ENCODE measurements at regions not wholly inside any gene's neighbourhood (a gene's known extent, or its start where the extent isn't known, plus 50 kb on each side); places are given as distances from the start of the nearest gene placed in this dataset.

- no peak for TF ChIP-seq CTCF (IDR thresholded peaks at IDR 0.05)
- no peak for TF ChIP-seq POLR2A (IDR thresholded peaks at IDR 0.05)
Measured at GRCh38 chr14:21804981-21805380, 131.4 kb upstream of the OR4E1 start.
